ENCODE measurements at regions not wholly inside any gene's neighbourhood (a gene's known extent, or its start where the extent isn't known, plus 50 kb on each side); places are given as distances from the start of the nearest gene placed in this dataset.
"Not testable (repeated sequence)": the region's sequence is repeated elsewhere in the genome, so short reads cannot be mapped to it uniquely, and the experiment has no call there.

DNA sequence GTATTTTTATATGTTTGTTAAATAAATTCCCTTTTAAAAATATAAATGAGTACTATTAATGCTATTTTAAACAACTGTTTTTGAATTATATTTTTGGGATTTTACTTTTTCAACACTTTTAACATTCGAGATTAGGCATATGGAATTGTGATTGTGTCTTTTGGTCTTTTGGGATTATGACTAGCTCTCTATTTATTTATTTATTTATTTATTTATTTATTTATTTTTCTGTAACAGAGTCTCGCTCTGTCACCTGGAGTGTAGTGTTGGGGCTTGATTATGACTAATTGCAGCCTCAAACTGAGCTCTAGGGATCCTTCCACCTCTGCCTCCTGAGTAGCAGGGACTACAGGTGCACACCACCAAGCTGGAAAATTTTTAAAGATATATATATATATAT is 1101.6 kb downstream of the FAM133A start:
- no peak for DNase-seq
- intact Hi-C loops (cut with DNase I), result no loop called here

DNA sequence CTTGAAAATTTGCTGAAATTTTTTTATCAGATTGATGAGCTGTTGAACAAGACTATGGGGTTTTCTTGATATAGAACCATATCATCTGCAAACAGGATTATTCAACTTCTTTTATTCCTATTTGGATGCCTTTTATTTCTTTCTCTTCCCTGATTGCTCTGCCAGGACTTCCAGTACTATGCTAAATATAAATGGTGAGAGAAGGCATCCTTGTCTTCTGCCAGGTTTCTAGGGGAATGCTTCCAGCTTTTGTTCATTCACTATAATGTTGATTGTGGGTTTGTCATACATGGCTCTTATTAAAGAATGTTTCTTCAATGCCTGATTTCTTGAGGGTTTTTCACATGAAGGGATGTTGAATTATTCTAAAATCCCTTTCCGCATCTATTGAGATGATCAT is 1139.5 kb downstream of the FAM133A start:
- intact Hi-C loops (cut with DNase I), result no loop called here
- no peak for DNase-seq

DNA sequence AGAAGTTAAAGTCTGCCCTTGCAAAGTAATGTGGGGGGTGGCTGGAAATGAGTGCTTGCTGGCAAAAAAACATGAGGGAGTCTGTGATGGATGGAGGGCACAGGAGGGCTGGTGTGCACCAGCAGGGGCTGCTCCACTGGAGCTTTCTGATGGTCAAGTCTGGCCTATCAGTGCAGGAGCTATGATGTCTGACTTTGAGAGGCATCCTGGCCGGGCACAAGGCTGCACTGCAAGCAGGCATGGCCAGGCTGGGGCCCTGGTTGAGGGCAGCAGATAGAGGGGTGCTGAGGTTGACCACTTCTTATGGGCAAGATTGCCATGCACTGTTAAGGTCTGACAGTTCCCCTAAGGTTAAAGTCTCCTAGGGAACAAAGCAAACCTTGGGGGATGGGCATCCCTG is 1140.2 kb downstream of the FAM133A start:
- no peak for DNase-seq
- intact Hi-C loops (cut with DNase I), result no loop called here

DNA sequence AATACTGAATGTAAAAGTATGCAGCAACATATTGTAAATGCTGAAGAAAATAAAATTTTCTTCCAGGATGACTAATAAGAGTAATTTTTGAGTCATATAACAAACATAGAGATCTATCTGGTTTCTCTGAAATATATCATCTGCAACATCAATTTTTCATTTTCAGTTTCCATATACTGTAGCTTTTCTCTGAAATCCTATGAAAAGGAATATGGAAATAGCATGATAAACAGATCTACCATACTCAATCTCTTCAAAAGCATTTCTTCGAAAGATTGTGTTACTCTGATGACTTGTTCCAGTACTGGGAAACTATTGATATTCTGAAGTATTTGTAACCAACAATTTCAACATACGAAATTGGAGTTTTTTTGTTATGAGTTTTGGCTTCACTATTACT is 1156.7 kb downstream of the FAM133A start:
- DNase-seq, result no peak
- intact Hi-C loops (cut with DNase I), result no loop called here

DNA sequence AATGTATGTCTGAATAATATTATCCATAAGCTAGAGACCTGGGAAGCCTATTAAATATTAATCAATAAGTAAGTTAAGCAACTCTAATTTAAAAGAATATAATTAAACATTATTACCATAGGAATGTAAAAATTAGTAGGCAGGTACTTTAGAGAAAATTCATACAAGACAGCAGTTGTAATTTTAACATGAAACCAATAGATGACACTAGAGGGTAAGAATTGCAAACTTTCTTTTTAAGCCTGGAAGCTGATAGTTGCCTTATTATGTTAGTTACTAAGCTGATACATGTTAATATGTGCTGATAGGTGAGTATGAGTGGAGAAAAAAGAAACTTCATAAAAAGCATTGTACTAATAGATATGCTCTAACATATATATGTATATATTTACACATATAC is 1157.4 kb downstream of the FAM133A start:
- no peak for DNase-seq
- intact Hi-C loops (cut with DNase I), result no loop called here

DNA sequence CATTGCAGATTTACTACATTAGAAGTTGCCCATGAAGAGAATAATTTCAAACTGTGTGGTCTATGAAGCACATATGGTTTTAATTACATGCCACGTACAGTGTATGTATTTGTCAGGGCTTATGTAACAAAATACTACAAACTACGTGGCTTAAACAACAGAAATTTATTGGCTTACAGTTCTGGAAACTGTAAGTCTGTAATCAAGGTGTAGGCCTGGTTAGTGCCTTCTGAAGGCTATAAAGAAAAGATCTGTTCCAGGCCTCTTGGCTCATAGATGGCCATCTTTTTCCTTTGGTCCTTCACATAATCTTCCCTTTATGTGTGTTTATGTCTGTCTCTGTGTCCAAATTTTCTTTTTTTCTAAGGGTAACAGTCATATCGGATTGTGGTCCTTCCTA is 1160.2 kb downstream of the FAM133A start:
- intact Hi-C loops (cut with DNase I), result no loop called here
- no peak for DNase-seq

DNA sequence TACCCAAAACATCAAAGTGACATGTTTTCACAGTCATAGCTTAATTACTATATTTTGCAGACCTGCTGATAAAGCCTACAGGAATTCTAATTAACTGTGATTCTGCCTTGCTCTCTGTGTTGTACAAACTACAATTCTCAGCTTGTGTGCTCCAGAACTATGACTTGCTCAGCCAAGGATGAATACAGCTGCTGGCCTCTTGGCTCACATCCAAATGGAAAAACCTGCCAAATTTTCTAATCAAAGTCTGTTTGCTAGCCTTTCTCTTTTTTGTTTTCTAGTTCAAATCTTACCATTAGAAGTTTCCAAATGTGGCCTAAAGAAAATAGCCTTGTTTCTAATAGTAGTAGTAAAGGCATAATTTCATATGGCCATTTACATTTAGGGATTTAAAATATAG is 1176.8 kb downstream of the FAM133A start:
- intact Hi-C loops (cut with DNase I), result no loop called here
- DNase-seq, result no peak

DNA sequence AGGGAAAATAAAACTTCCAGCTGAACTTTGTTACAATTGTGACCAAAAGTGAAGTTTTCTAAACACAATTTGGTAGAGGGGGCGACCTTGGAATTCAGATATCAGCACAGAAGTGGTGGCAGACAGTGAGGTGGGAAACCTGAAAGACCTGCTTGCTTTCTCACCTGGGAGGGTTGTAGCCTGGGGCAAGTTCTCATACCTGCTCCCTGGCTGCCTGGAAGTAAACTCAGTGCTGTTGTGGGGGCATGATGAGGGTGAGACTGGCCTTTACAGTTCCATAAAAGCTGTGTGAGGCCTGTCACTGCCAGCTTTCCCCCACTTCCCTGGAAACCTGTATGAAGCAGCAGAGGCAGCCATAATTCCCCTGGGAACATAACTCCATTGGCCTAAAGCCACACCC is 1180.2 kb downstream of the FAM133A start:
- no peak for DNase-seq
- intact Hi-C loops (cut with DNase I), result no loop called here

DNA sequence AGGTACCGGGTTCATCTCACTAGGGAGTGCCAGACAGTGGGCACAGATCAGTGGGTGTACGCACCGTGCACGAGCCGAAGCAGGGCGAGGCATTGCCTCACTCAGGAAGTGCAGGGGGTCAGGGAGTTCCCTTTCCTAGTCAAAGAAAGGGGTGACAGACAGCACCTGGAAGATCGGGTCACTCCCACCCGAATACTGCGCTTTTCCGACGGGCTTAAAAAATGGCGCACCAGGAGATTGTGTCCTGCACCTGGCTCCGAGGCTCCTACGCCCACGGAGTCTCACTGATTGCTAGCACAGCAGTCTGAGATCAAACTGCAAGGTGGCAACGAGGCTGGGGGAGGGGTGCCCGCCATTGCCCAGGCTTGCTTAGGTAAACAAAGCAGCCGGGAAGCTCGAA is 1188.5 kb downstream of the FAM133A start:
- DNase-seq; intact Hi-C loops (cut with DNase I): not testable (repeated sequence)

DNA sequence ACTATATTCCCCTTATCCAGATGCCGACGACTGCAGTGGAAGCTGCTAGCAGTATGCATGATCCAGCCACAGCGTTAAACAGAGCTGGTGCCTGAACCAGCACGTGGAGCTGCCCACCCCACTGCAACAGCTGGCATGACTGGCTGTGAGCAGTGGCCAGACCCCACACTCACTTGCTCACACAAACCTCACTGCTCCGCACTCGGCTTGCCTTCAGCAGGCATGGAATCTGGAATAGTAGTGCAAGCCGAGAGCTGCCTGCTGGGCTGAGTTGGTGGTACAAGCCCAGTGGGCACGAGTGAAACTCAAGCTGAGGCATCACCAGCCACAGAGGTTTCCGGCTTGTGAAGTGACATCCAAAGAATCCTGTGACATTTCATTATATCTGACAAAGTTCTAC is 1197.6 kb downstream of the FAM133A start:
- DNase-seq, result peak in 1 of 10 donors; percentile 30
- intact Hi-C loops (cut with DNase I), result no loop called here

DNA sequence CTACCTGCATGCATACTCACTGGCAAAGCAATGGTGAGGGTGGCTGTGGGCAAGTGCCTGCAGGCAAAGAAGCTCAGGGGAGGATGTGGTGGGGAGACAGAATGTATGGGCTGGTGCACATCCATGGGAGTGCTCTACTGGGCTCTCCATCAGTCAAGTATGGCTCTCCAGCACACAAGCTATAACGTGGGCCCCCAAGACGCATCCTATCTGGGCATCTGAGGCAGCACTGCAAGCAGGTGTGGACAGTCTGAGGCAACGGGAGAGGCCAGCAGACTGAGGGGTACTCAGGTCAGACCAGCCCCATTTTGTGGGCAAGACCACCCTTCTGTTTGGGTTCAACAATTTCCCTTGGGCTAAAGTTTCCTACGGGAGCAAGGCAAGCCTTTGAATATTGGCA is 1227.8 kb downstream of the FAM133A start:
- DNase-seq, result peak in 1 of 10 donors; percentile 63
- intact Hi-C loops (cut with DNase I), result no loop called here

DNA sequence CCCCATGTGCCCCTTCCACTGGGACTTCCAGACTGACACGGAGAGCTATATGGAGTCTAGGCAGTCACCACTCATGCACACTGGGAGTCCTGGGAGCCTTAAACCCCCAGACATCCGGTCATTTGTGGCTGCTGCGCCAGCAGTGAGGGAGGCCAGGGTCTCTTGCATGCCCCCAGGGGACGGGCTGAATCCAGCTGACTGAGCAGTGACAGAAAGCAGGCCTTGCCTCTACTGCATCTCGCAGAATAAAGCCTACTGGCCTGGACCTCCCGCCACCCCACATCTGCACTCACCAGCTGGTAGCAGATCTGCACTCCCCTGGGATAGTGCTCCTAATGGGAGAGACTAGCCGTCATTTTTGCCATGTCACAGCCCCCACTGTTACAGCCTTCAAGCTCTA is 1234.2 kb downstream of the FAM133A start:
- DNase-seq, result peak in 1 of 10 donors; percentile 62
- intact Hi-C loops (cut with DNase I), result no loop called here

DNA sequence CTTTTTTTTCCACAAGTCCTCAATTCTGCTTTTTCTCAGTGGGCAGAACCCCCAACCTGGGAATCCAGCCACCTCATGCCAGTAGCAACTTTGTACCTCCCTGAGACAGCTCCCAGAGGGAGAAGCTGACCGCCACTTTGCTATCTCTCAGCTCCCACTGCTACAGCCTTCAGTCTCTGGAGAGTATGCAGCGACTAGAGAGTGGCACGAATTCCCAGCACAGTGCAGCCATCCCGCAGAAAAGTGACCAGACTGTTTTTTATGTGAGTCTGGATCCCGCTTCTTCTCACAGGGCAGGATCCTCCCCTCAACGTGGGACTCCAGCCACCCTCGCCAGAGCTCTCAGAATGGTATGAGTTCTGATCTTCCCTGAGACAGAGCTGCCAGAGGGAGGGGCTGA is 1234.6 kb downstream of the FAM133A start:
- intact Hi-C loops (cut with DNase I), result no loop called here
- DNase-seq, result no peak

DNA sequence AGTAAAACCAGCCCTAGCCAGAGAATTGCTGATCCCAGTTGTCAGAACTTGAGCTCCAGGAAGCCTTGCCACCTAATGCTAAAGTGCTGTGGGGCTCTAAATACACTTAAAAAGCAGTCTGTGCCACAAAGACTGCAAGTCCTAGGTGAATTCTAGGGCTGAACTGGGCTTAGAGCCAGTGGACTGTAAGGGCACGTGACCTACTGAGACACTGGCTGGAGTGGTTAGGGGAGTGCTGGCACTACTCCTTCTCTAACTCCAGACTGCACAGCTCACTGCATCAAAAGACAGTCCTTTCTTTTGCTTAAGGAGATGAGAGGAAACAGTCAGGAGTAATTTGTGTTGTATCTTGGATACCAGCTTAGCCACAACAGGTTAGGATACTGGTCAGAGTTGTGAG is 1240.2 kb downstream of the FAM133A start:
- no peak for DNase-seq
- intact Hi-C loops (cut with DNase I), result no loop called here

DNA sequence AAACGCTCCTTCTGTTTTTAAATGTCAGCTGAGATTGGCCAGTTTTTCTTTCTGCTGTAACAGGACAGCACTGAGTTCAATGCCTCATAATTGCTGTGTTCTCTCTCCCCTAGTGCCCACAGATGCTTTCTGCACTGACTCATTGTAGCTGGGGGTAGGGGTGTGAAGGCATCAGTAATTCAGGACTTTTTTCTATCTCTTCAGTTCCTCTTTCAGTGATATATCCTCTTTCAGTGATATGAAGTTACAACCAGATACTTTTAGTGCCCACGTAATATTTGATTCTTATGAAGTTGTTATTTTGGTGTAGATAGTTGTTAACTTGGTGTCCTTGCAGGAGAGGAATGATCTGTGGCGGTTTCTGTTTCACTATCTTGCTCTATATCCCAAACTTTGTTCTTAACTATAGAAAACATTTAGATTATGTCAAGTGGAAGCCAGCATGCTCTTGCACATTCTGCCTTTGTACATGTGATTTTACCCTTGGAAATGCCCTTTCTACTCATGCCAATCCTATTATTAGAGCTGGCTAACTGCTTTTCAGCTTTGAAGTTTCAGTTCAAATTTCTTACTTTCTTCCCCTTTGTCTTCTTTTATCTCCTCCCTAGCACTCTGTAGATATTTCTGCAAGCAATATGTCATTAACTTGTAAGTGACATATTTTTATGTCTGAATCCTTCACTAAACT is 1258.4 kb downstream of the FAM133A start:
- no peak for DNase-seq
- intact Hi-C loops (cut with DNase I), result no loop called here

DNA sequence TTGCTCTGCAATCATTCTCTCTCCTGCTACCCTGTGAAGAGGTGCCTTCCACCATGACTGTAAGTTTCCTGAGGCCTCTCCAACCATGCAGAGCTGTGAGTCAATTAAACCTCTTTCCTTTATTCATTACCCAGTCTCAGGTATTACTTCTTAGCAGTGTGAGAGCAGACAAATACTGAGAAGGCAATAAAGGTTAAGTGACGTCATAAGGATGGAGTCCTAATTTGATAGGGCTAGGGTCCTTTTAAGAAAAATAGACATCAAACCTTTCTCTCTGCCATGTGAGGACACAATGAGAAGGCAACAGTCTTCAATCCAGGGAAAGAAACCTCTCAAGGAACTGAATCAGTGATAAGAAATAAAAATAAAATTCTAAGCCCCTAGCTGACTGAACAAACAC is 1262.7 kb downstream of the FAM133A start:
- DNase-seq, result no peak
- intact Hi-C loops (cut with DNase I), result no loop called here

DNA sequence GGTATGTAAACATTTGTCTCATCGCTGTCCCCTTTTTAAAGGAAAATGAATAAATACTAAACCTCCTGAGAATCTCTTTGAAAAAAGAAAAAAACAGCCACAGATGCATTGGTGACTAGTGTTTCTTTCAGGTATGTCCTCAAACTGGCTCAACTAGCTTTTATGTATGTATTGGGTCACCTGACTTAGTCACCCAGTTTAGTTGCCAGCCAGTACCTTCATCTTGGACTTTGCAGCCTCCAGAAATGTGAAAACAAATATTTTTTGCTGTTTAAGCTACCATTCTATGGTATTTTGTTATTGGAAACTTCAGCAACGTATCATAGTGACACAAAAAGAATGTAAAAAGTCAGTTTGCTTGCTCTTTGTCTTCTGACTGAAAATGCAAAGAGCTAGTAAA is 1263.5 kb downstream of the FAM133A start:
- intact Hi-C loops (cut with DNase I), result no loop called here

DNA sequence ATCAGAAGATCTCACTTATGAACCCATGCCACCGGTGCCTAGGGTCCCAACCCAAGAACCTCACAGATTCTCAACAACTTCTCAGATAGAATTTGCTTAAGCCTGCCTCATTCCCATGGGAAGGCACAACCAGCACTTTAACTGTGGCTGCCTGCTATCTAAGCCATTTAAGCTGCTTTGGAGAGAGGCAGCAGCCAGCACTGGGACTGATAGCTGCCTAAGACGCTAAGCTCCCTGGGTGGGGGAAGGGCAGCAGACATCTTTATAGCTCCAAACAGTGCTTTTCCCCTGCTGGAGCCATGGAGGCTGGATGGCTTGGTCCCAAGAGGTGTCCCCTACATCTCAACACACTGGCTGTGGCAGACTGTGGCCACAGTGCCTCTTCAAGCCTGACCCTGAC is 1268.6 kb downstream of the FAM133A start:
- intact Hi-C loops (cut with DNase I), result no loop called here
- DNase-seq, result no peak

More for the DNA sequence above, 1263.5 kb downstream of the FAM133A start:
- no peak for DNase-seq

DNA sequence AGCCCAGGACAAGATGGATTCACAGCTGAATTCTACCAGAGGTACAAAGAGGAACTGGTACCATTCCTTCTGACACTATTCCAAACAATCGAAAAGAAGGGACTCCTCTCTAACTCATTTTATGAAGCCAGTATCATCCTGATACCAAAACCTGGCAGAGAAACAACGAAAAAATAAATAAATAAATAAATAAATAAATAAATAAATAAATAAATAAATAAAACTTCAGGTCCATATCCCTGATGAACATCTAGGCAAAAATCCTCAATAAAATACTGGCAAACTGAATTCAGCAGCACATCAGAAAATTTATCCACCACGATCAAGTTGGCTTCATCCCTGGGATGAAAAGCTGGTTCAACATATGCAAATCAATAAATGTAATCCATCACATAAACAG is 1272.1 kb downstream of the FAM133A start:
- intact Hi-C loops (cut with DNase I); DNase-seq: not testable (repeated sequence)

DNA sequence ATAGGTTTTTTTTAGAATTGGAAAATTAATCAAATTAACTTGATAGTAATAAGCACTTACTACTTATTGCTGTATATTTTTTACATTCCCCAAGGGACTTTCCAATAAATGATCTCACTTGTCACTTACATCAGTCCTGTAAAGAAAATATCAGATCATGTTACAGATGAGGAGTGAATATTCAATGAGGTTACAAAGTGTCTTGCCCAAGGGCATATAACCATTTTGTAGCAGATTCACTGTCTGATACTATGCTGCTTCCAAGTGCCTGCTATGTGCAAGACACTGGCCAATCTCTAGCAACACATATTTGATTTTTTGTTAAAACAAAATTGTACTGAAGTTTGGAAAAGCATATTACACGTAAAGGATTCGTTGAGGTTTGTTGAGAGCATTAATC is 1287.7 kb downstream of the FAM133A start:
- no peak for DNase-seq
- intact Hi-C loops (cut with DNase I), result no loop called here

DNA sequence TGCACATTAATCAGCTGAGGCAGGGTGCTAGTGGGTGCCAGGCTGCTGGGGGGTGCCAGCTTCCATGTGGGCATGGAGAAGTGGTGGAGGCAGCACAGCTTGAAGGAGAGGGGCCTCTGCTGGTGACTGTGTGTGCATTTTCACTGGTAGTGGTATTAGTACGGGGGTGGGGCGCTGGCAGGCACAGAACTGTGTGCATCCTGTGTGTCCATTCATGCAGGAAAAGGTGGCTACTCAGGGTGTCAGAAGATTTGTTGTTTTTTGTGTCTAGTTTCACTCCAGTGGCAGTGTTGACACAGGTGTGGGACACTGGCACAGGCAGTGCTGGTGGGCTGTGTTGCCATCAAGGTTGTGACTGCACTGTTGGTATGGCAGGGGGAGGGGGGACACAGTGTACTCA is 1303.6 kb downstream of the FAM133A start:
- intact Hi-C loops (cut with DNase I), result no loop called here
- DNase-seq, result no peak

DNA sequence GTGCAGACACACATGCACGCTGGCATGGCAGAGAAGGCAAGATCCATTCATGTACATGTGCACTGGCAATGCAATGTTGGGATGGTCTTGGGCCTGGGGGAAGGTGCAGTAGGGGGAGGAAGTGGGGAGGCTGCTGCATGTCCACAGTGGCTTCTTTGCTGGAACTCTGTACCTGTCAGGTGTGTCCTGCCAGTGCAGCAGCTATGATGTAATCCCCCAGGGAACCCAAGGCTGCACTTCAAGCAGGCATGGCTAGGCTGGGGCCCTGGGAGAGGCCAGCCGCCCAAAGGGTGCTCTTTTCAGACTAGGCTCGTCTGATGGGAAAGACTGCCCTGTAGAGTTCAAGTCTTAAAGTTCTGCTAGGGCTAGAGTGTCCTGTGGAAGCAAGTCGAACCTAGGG is 1304.0 kb downstream of the FAM133A start:
- intact Hi-C loops (cut with DNase I), result no loop called here
- no peak for DNase-seq
